BLaER1 treated with 17β-estradiol and CSF1 and Interleukin-3, amounts not matched to agents 10 nM and 100 nM (cell line): ENCODE measurements at regions not wholly inside any gene's neighbourhood (a gene's known extent, or its start where the extent isn't known, plus 50 kb on each side); places are given as distances from the start of the nearest gene placed in this dataset.

Source experiments
- H3K27ac ChIP-seq, 11 experiments: shearing (Covaris generic); formaldehyde crosslinking; 2 replicates each; pipeline ENCODE4 v1.8.1; 2022
- H3K27me3 ChIP-seq, 11 experiments: shearing (Covaris generic); formaldehyde crosslinking; 2 replicates each; pipeline ENCODE4 v1.8.1; 2022
- H3K36me3 ChIP-seq, 11 experiments: shearing (Covaris generic); formaldehyde crosslinking; 2 replicates each; pipeline ENCODE4 v1.8.1; 2022
- H3K4me1 ChIP-seq, 10 experiments: shearing (Covaris generic); formaldehyde crosslinking; 2 replicates each; pipeline ENCODE4 v1.8.1; 2022
- H3K4me2 ChIP-seq, 11 experiments: shearing (Covaris generic); formaldehyde crosslinking; 2 replicates each; pipeline ENCODE4 v1.8.1; 2022
- H3K4me3 ChIP-seq, 10 experiments: shearing (Covaris generic); formaldehyde crosslinking; 2 replicates each; pipeline ENCODE4 v1.8.1; 2022
- H3K9ac ChIP-seq, 11 experiments: shearing (Covaris generic); formaldehyde crosslinking; 2 replicates each; pipeline ENCODE4 v1.8.1; 2022
- H3K9me3 ChIP-seq, 11 experiments: shearing (Covaris generic); formaldehyde crosslinking; replicated peaks in 1 of 11; 2 replicates each; pipeline ENCODE4 v1.8.1; 2022
- H4K20me1 ChIP-seq, 11 experiments: shearing (Covaris generic); formaldehyde crosslinking; 2 replicates each; pipeline ENCODE4 v1.8.1; 2022
- Cebpa-rat ChIP-seq, 11 experiments: shearing (Covaris generic); IDR thresholded peaks; 2 replicates each; pipeline ENCODE4 v1.8.1; 2022

DNA sequence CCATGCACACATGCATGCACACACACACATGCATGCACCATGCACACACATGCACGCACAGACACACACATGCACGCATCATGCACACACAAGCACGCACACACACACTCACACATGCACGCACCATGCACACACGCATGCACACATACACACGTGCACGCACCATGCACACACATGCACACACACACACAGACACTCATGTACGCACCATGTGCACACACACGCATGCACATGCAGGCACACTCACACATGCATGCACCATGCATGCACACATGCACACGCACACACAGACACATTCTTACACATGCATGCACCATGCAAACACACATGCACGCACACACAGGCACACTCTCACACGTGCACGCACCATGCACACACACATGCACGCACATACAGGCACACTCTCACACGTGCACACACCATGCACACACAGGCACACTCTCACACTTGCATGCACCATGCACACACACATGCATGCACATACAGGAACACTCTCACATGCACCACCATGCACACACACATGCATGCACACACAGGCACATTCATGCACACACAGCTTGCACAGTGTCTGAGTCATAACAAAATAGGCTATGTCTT lies 117.5 kb downstream of the TENT4A start:
- Histone ChIP-seq H3K4me2 (peak overlapping the region in 7 of 11 experiments; percentile 80 to 97 (median 86); a peak in 12 of 22 replicates), H4K20me1 (no peaks in the 10 kb centered on the region)
- TF ChIP-seq Cebpa-rat (IDR thresholded peaks at IDR 0.05) = no peak

DNA sequence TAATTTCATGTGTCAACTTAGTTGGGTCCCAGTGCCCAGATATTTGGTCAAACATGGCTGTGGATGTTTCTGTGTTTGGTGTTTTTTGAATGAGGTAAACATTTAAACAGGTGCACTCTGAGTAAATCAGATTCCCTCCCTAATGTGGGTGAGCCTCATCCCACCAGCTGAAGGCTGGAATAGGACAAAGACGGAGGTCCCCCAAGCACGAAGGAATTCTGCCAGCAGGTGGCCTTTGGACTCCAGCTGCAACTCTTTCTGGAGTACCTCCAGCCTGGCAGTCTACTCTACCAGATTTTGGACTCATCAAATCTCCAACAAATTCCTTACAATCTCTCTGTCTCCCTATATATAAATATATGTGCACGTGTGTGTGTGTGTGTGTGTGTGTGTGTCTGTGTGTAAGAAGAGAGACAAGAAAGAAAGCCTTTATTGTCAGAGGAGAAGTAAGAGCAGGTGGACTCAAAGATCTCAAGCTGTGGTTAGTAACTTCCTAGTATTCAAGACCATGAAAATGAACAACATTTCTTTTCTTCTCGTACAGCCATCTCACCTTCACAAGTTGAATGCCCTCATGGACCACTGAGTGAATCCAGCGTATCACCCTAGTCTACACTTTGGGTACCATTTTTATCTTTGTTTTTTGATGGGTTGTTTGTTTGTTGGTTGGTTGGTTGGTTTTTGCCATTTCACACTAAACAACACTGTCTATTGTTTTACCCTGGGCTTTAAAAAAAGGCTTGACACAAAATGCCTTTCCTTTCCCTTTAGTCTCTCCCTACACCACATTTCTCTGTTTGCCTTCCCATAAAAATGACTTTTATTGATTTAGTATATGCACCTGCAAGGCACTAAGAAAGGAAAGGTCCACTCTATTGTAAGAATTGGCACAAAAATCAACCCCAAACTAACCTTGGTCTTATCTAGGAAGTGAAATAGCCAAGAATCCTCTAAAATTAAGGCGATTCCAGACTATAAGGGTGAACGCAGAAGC lies 118.7 kb downstream of the TENT4A start:
- H3K9ac ChIP-seq = peak overlapping the region in 6 of 11 experiments; percentile 3 to 70 (median 32); a peak in 7 of 22 replicates
- peak overlapping the region in 4 of 10 experiments; percentile 3 to 41 (median 32); a peak in 2 of 20 replicates for H3K4me3 ChIP-seq
- H3K27me3 ChIP-seq = no peaks in the 10 kb centered on the region
- TF ChIP-seq Cebpa-rat (IDR thresholded peaks at IDR 0.05) = no peak
- peaks cover 55 to 77% (median 73%) of the 10 kb centered on the region in 10 experiments for H3K4me1 ChIP-seq
- H3K27ac ChIP-seq = peak overlapping the region in 9 of 11 experiments; percentile 77 to 87 (median 83); a peak in 18 of 22 replicates
- no peaks in the 10 kb centered on the region for H3K36me3 ChIP-seq
- peaks cover 14 to 26% (median 24%) of the 10 kb centered on the region in 11 experiments; a peak in 20 of 22 replicates for H3K9me3 ChIP-seq
- peak overlapping the region; percentile 76 to 97 (median 86); a peak in 21 of 22 replicates for H3K4me2 ChIP-seq
- no peaks in the 10 kb centered on the region for H4K20me1 ChIP-seq

More for the DNA sequence above, 117.5 kb downstream of the TENT4A start:
- H3K27ac ChIP-seq = no peak overlapping the region
- no peaks in the 10 kb centered on the region for H3K27me3 ChIP-seq
- no peak overlapping the region for H3K9ac ChIP-seq
- H3K4me1 ChIP-seq = peaks cover 55 to 77% (median 73%) of the 10 kb centered on the region in 10 experiments
- no peaks in the 10 kb centered on the region for H3K36me3 ChIP-seq
- no peak overlapping the region for H3K4me3 ChIP-seq
- H3K9me3 ChIP-seq = peaks cover 10 to 16% (median 14%) of the 10 kb centered on the region in 11 experiments; a peak in 18 of 22 replicates

DNA sequence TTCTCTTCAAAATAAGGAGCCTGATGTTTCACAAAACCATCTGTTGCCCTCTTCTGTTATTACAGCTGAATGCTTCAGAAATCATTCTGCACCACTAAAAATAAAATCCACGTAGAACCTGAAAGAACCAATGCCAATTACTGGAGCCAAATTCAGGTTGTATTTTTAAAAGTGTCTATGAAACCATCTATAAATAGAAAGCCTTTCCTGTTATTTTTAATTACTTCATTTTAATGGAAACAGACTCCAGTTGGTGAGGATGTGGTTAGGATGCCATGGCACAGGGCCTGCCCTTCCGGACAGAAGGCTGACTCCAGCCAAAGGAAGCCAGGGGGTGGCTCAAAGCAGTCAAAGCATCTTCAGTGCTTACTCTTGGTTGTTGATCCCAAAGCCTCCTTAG lies 119.8 kb downstream of the TENT4A start:
- no peaks in the 10 kb centered on the region for H4K20me1 ChIP-seq
- no peaks in the 10 kb centered on the region for H3K27me3 ChIP-seq
- peak overlapping the region in 6 of 10 experiments; percentile 12 to 41 (median 32); a peak in 5 of 20 replicates for H3K4me3 ChIP-seq
- peak overlapping the region; percentile 76 to 97 (median 86) for H3K4me2 ChIP-seq
- H3K9ac ChIP-seq = peak overlapping the region in 9 of 11 experiments; percentile 50 to 73 (median 63); a peak in 14 of 22 replicates
- no peak for TF ChIP-seq Cebpa-rat (IDR thresholded peaks at IDR 0.05)
- peaks cover 22 to 36% (median 34%) of the 10 kb centered on the region in 11 experiments; a peak in 21 of 22 replicates for H3K9me3 ChIP-seq
- peak overlapping the region in 10 of 11 experiments; percentile 35 to 87 (median 82); a peak in 19 of 22 replicates for H3K27ac ChIP-seq
- H3K36me3 ChIP-seq = no peaks in the 10 kb centered on the region
- H3K4me1 ChIP-seq = peaks cover 49 to 77% (median 69%) of the 10 kb centered on the region in 10 experiments

DNA sequence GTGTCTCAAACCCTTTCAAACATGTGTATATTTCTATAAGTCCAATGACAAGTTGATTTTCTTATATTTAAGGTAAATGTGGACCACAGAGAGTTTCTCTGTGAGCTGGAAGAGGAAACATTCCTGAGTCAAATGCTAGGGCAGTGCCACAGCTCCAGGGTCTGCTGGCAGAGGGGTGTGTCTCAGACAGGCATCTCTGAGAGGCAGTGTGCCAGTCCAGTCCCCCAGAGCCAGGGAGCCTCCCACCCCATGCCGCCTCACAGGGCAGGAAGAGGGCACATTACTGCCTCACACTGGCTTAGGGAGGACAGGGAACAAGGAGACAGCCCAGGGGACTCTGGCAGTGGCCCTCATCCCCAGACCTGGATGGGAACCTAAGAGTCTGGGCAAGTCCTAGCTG lies 120.2 kb downstream of the TENT4A start:
- Histone ChIP-seq H3K4me3 (peak overlapping the region in 6 of 10 experiments; percentile 12 to 41 (median 30); a peak in 5 of 20 replicates), H3K4me1 (peaks cover 44 to 75% (median 67%) of the 10 kb centered on the region in 10 experiments), H3K27ac (peak overlapping the region in 10 of 11 experiments; percentile 35 to 87 (median 82); a peak in 19 of 22 replicates), H3K9me3 (peaks cover 22 to 37% (median 34%) of the 10 kb centered on the region in 11 experiments; a peak in 21 of 22 replicates), H3K9ac (peak overlapping the region in 10 of 11 experiments; percentile 11 to 73 (median 61); a peak in 17 of 22 replicates), H3K27me3 (no peaks in the 10 kb centered on the region), H3K36me3 (no peaks in the 10 kb centered on the region), H4K20me1 (no peaks in the 10 kb centered on the region), H3K4me2 (peak overlapping the region; percentile 76 to 97 (median 86))
- TF ChIP-seq Cebpa-rat (IDR thresholded peaks at IDR 0.05) = no peak

DNA sequence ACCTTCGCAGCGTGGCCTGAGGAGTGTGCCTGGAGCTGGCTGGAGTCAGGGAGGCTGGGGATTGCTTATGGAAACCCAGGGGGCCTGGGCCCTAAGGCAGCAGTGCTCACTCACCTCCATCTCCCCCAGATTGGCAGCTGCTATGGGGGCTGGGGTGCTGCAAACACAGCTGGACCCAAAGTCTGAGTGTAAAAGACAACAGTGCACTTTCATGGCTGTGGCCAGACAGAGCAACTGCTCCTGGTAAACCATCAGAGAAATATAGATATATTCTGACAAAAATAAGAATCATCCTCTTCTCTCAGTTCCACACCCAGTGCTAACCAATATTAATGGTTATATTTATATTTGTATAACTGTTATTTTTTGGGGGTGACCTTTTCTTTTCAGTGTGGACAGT lies 123.9 kb downstream of the TENT4A start:
- Histone ChIP-seq H3K36me3 (no peaks in the 10 kb centered on the region), H3K4me2 (0 out of 22 replicates have a peak overlapping the region, but pooled peaks of 1 of the 11 experiments have one; percentile 0), H3K9ac (no peak overlapping the region), H3K9me3 (peaks cover 22 to 37% (median 34%) of the 10 kb centered on the region in 11 experiments; a peak in 21 of 22 replicates), H4K20me1 (no peaks in the 10 kb centered on the region), H3K27me3 (no peaks in the 10 kb centered on the region), H3K4me3 (no peak overlapping the region), H3K4me1 (peaks cover 20 to 61% (median 51%) of the 10 kb centered on the region in 10 experiments), H3K27ac (no peak overlapping the region)
- no peak for TF ChIP-seq Cebpa-rat (IDR thresholded peaks at IDR 0.05)

DNA sequence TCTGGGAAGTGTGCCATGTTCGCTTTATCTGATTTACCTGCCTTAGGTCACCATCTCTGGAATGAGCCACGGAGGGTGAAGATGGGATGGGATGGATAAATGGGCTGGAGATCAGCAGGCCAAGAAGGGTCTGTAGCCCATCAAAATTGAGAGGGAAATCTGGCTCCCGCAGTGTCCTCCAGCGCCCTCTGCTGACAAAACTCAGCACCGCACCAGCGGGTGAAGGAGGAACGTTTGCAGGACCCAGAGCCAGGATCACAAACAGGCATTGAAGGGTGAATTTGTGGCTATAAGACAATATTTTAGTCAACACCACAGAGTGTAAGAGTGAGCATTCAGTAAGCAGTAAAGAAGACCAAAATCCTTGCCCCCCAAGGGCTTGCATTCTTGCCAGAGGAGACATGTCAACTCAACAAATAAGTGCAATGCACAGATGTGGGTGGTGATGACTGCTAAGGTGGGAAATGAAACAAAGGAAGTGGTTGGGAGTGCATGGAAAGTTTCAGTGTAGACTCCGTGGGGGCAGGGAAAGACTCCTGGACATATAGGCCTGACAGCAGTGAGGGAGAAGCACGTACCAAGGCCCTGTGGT lies 124.4 kb downstream of the TENT4A start:
- Histone ChIP-seq H4K20me1 (no peaks in the 10 kb centered on the region), H3K27ac (no peak overlapping the region), H3K4me3 (no peak overlapping the region), H3K27me3 (no peaks in the 10 kb centered on the region), H3K36me3 (no peaks in the 10 kb centered on the region), H3K4me1 (peaks cover 15 to 56% (median 45%) of the 10 kb centered on the region in 10 experiments), H3K9ac (no peak overlapping the region), H3K4me2 (peak overlapping the region in 4 of 11 experiments; percentile 2 to 28 (median 6); a peak in 3 of 22 replicates), H3K9me3 (peaks cover 26 to 37% (median 35%) of the 10 kb centered on the region in 11 experiments; a peak in 21 of 22 replicates)
- no peak for TF ChIP-seq Cebpa-rat (IDR thresholded peaks at IDR 0.05)

DNA sequence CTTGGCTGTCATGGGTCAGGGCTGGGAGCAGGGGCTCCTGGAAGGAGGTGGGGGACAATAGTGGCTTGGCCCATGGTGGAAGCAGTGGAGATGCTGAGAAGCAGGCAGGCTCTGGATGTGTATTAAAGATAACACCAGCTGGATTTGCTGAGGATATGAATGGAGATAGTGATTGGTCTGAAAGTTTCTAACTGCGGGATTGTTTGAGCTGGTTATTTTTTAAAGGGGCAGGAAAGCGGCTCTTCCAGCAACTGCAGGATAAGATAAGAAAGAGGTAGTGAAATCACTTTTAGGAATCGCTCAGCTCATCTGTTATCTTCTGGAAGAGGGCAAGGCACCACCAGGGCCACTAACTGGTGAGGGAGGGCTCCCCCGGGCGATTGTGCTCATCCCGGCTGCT lies 125.5 kb downstream of the TENT4A start:
- Histone ChIP-seq H3K4me1 (peaks cover 4 to 45% (median 34%) of the 10 kb centered on the region in 10 experiments), H3K4me3 (no peak overlapping the region), H3K4me2 (peak overlapping the region in 8 of 11 experiments; percentile 14 to 55 (median 38); a peak in 14 of 22 replicates), H4K20me1 (no peaks in the 10 kb centered on the region), H3K27ac (no peak overlapping the region), H3K9ac (no peak overlapping the region), H3K36me3 (no peaks in the 10 kb centered on the region), H3K9me3 (peaks cover 30 to 48% (median 41%) of the 10 kb centered on the region in 11 experiments; a peak in 21 of 22 replicates), H3K27me3 (no peaks in the 10 kb centered on the region)
- no peak for TF ChIP-seq Cebpa-rat (IDR thresholded peaks at IDR 0.05)

DNA sequence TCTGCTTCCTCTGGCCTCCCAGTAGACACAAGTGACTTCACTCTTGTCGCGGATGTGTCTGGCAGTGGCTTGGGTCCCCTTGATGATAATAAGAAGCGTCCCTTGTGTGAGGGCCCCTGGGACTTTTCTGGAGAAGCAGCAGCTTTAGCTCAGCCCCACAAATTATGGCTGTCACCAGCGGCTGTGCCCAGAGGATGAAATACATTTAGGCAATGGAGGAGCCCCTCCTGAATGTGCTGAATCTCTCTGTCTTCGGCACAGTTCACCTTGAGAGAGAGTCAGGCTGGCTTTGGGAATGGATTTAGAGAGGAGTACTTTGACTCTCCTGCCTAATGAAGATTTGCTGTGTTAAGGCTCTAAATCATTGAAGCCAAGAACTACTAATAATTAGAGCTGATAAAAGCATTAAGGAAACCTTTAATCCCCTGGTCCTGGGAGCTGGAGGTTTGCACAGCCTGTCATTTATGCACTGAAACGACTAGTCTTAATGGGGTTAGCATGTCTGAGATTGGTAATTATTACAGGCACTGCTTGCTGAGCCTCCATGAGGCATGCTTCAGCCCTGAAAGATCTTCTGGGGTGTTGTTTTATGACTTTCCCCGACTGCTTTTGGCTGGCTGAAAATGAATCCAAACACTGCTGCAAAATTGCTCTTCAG lies 127.0 kb downstream of the TENT4A start:
- H3K4me1 ChIP-seq = peaks cover 0 to 33% (median 24%) of the 10 kb centered on the region in 10 experiments; a peak in 15 of 20 replicates
- H3K27ac ChIP-seq = no peak overlapping the region
- H3K27me3 ChIP-seq = no peaks in the 10 kb centered on the region
- H3K4me3 ChIP-seq = no peak overlapping the region
- no peaks in the 10 kb centered on the region for H4K20me1 ChIP-seq
- H3K9ac ChIP-seq = no peak overlapping the region
- TF ChIP-seq Cebpa-rat (IDR thresholded peaks at IDR 0.05) = no peak
- no peaks in the 10 kb centered on the region for H3K36me3 ChIP-seq
- H3K9me3 ChIP-seq = peaks cover 22 to 40% (median 33%) of the 10 kb centered on the region in 11 experiments; a peak in 21 of 22 replicates
- H3K4me2 ChIP-seq = peak overlapping the region in 8 of 11 experiments; percentile 3 to 55 (median 38); a peak in 14 of 22 replicates
